HepG2 (cell line): ENCODE measurements at regions not wholly inside any gene's neighbourhood (a gene's known extent, or its start where the extent isn't known, plus 50 kb on each side); places are given as distances from the start of the nearest gene placed in this dataset.

ENCODE experiments used
- KDM5B ChIP-seq: sonication (generic); formaldehyde crosslinking; IDR thresholded peaks from 2 replicates; pipeline ENCODE4 v1.4.0; 2020; ENCODE audit warnings: missing genetic modification reagents, mild to moderate bottlenecking, borderline replicate concordance
- NFRKB ChIP-seq: fragments of 450-650 bp; IDR thresholded peaks from 2 replicates; pipeline ENCODE4 v1.6.1; 2017
- PHF21A ChIP-seq: sonication (generic); formaldehyde crosslinking; IDR thresholded peaks from 2 replicates; pipeline ENCODE4 v1.5.0; 2020; ENCODE audit warnings: mild to moderate bottlenecking, missing genetic modification reagents
- POLR2A ChIP-seq, 2 experiments: IDR thresholded peaks; 2 replicates each; pipeline ENCODE4 v1.6.1; 2011; ENCODE audit warnings: low read depth in 2 of 2, low read length in 2 of 2, mild to moderate bottlenecking in 1 of 2, moderate library complexity in 1 of 2; ENCODE audit not compliant: insufficient read depth in 1 of 2
- RCOR2 ChIP-seq: IDR thresholded peaks from 2 replicates; pipeline ENCODE4 v1.6.1; 2016; ENCODE audit warnings: missing biosample characterization, missing genetic modification reagents
- SIX4 ChIP-seq: sonication (generic); formaldehyde crosslinking; IDR thresholded peaks from 2 replicates; pipeline ENCODE4 v1.4.0; 2020; ENCODE audit warnings: missing genetic modification reagents
- TCF12 ChIP-seq, 2 experiments: fragments of 450-650 bp in 1 of 2; sonication (generic) in 1 of 2; formaldehyde crosslinking in 1 of 2; IDR thresholded peaks; 2 replicates each; pipeline versions ENCODE4 v1.6.1 to v1.8.0; 2017 to 2022; ENCODE audit warnings: antibody characterized with exemption in 1 of 2, mild to moderate bottlenecking in 1 of 2, missing genetic modification reagents in 1 of 2, moderate library complexity in 1 of 2
- YY1 ChIP-seq: IDR thresholded peaks from 2 replicates; pipeline ENCODE4 v1.6.1; 2011; ENCODE audit warnings: low read length, low read depth, moderate library complexity, mild to moderate bottlenecking; ENCODE audit not compliant: insufficient read depth, insufficient replicate concordance
- ZSCAN20 ChIP-seq: sonication (generic); formaldehyde crosslinking; IDR thresholded peaks from 2 replicates; pipeline ENCODE4 v1.4.0; 2020; ENCODE audit warnings: missing genetic modification reagents, mild to moderate bottlenecking, borderline replicate concordance
- TF ChIP-seq, protein P1 (sequence below): sonication (generic); formaldehyde crosslinking; IDR thresholded peaks from 2 replicates; pipeline ENCODE4 v1.5.0; 2020; ENCODE audit warnings: mild to moderate bottlenecking, missing genetic modification reagents, moderate library complexity

DNA sequence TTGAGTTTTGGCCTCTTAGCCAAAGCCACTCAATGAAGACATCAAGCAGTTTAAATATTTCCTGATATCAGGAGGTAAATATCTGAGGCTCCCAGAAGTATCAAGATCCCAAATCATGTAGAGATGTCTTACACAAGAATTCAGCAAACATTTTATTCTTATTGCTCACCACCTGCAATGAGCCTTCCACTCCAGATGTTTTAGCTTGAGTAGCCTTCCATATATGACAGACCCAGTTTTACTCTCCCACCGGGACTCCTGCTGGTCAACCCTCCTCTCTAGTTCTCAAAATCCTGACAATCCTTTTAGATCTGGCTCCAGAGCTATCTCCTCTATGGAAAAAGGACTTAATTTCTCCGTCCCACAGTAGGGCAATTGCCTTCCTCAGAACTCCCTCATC, 404.4 kb downstream of the KCNA4 start:
- no peak for TF ChIP-seq POLR2A (IDR thresholded peaks at IDR 0.05; ENCODE audit: insufficient read depth in 1 of 2, low read depth in 2 of 2, low read length in 2 of 2)
- TF ChIP-seq RCOR2, result no peak
- no peak for TF ChIP-seq NFRKB
- no peak for TF ChIP-seq SIX4 (CRISPR knock-in tag)
- TF ChIP-seq ZSCAN20 (CRISPR knock-in tag), result no peak
- no peak for TF ChIP-seq KDM5B (CRISPR knock-in tag)
- no peak for TF ChIP-seq TCF12 (IDR thresholded peaks at IDR 0.05)
- TF ChIP-seq TCF12 (CRISPR knock-in tag; IDR thresholded peaks at IDR 0.05), result no peak
- TF ChIP-seq PHF21A (CRISPR knock-in tag), result no peak
- TF ChIP-seq, protein P1, sequence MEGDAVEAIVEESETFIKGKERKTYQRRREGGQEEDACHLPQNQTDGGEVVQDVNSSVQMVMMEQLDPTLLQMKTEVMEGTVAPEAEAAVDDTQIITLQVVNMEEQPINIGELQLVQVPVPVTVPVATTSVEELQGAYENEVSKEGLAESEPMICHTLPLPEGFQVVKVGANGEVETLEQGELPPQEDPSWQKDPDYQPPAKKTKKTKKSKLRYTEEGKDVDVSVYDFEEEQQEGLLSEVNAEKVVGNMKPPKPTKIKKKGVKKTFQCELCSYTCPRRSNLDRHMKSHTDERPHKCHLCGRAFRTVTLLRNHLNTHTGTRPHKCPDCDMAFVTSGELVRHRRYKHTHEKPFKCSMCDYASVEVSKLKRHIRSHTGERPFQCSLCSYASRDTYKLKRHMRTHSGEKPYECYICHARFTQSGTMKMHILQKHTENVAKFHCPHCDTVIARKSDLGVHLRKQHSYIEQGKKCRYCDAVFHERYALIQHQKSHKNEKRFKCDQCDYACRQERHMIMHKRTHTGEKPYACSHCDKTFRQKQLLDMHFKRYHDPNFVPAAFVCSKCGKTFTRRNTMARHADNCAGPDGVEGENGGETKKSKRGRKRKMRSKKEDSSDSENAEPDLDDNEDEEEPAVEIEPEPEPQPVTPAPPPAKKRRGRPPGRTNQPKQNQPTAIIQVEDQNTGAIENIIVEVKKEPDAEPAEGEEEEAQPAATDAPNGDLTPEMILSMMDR, result no peak
- TF ChIP-seq YY1, result no peak
